M059J (cell line): ENCODE measurements at regions not wholly inside any gene's neighbourhood (a gene's known extent, or its start where the extent isn't known, plus 50 kb on each side); places are given as distances from the start of the nearest gene placed in this dataset.

Experiments
- DNase-seq: peaks from one replicate; pipeline ENCODE4 v3.0.0-alpha.2; 2012; ENCODE audit warnings: low read depth

GRCh38 chr13:85896516-85897450, 97.6 kb upstream of the SLITRK6 start:
- no peak for DNase-seq

DNA sequence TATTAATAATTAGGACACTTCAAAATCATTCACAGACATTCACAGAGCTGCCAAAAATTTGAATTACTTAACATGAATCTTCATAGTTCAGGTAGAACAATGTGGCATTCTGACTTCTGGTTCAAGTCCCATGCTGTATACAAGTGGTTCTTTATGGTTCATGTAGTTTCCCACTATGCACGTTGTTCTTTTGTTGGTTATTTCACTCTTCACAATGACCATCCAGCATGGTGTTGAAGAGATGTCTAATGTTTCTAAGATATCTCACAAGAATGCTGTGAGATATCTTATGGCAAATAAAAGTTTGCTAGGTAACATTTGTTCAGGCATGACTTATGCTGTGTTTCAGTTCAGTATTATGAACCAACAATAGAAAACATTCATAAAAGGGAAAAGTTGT, 88.2 kb upstream of the SLITRK6 start:
- DNase-seq = no peak

DNA sequence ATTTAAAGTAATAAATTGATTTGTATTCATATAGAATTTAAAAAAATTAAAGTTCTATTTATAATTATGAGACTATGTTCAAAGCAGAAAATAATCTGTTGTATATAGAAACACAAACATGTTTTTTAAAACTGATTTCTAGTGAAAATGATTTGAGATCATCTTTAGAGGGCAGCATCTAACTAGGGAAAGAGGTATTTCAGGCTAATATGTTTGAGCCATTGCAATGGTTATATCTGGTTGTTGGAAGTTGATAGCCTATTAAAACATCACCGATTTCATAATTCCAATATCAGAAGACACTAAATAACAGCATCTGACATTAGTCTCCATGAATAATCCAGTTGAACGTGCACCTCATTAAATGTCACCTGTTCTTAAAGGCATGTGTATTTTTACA, 79.8 kb upstream of the SLITRK6 start:
- DNase-seq = no peak

DNA sequence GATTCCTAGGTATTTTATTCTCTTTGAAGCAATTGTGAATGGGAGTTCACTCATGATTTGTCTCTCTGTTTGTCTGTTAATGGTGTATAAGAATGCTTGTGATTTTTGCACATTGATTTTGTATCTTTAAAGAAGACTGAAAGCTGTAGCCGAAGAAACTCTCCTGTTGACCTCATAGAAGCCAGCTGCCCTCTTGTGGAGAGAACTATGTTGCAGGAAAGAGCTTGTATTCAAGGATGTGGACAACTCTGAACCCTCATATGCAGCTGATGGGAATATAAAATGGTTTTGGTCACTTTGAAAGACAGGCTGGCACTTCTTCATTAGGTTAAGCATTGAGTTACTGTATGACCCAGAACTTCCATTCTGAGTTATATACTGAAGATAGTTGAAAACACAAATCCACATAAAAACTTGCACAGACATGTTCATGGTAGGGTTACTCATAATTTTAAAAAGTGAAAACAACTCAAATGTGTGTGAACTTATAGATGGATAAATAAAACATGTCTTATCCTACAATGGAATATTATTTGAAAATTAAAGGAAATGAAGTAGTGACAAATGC, 65.8 kb upstream of the SLITRK6 start:
- DNase-seq = peak; percentile 4

GRCh38 chr13:85853901-85854663, 54.9 kb upstream of the SLITRK6 start:
- no peak for DNase-seq

- DNase-seq = no peak
These were observed 54.1 kb upstream of the SLITRK6 start for GRCh38 chr13:85853161-85853894.
